ENCODE measurements at regions not wholly inside any gene's neighbourhood (a gene's known extent, or its start where the extent isn't known, plus 50 kb on each side); places are given as distances from the start of the nearest gene placed in this dataset.

DNA sequence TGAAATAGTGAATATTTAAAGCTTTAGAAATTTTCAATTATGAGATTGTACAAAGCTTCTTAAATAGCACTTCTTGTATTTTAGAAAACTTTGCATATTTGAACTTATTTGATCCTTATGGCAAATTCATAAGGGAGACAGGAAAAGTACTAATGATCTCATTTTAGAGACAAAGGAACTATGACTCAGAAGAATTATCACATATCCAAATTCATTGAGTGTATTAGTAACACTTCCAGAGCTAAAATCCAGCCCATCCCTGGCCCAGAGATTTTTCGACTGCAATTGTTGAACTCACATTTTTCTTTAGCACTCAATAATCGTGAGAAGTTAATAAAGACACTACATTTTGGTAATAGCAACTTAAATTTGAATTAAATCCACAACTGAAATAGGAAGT is 704.3 kb downstream of the EPM2A start:
- H3K27ac ChIP-seq: no peak overlapping the region
- H3K27me3 ChIP-seq: no peaks in the 10 kb centered on the region
- H3K4me1 ChIP-seq: peaks cover 0 to 7% (median 0%) of the 10 kb centered on the region in 3 donors
- 55 to 73% methylated on average over 2 of the region's 2 CpGs for WGBS, 2 donors (ENCODE audit: low coverage in 1 of 2)
- no peak overlapping the region for H3K4me3 ChIP-seq
- H3K9me3 ChIP-seq: no peaks in the 10 kb centered on the region
- TF ChIP-seq, protein P1, sequence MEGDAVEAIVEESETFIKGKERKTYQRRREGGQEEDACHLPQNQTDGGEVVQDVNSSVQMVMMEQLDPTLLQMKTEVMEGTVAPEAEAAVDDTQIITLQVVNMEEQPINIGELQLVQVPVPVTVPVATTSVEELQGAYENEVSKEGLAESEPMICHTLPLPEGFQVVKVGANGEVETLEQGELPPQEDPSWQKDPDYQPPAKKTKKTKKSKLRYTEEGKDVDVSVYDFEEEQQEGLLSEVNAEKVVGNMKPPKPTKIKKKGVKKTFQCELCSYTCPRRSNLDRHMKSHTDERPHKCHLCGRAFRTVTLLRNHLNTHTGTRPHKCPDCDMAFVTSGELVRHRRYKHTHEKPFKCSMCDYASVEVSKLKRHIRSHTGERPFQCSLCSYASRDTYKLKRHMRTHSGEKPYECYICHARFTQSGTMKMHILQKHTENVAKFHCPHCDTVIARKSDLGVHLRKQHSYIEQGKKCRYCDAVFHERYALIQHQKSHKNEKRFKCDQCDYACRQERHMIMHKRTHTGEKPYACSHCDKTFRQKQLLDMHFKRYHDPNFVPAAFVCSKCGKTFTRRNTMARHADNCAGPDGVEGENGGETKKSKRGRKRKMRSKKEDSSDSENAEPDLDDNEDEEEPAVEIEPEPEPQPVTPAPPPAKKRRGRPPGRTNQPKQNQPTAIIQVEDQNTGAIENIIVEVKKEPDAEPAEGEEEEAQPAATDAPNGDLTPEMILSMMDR (IDR thresholded peaks at IDR 0.05): no peak
- no peak for TF ChIP-seq POLR2A (IDR thresholded peaks at IDR 0.05)
- TF ChIP-seq EP300 (IDR thresholded peaks at IDR 0.05): no peak
- no peak for TF ChIP-seq POLR2AphosphoS5 (IDR thresholded peaks at IDR 0.05)
- no peaks in the 10 kb centered on the region for H3K36me3 ChIP-seq
- no peak for ATAC-seq

- 65 to 100% methylated on average over 2 to 4 of the region's 4 CpGs for WGBS, 2 donors (ENCODE audit: low coverage in 1 of 2)
- H3K27me3 ChIP-seq: no peaks in the 10 kb centered on the region
- H3K4me1 ChIP-seq: peaks cover 0 to 7% (median 0%) of the 10 kb centered on the region in 3 donors
- no peak overlapping the region for H3K27ac ChIP-seq
- no peak overlapping the region for H3K4me3 ChIP-seq
- no peak for ATAC-seq
- TF ChIP-seq POLR2AphosphoS5 (IDR thresholded peaks at IDR 0.05) (no peak), POLR2A (IDR thresholded peaks at IDR 0.05) (no peak), EP300 (IDR thresholded peaks at IDR 0.05) (no peak)
- TF ChIP-seq, protein P1 (IDR thresholded peaks at IDR 0.05): no peak
- H3K36me3 ChIP-seq: no peaks in the 10 kb centered on the region
- no peaks in the 10 kb centered on the region for H3K9me3 ChIP-seq
These were observed 703.4 kb downstream of the EPM2A start for GRCh38 chr6:145031962-145032361.

- WGBS, 2 donors (ENCODE audit: low coverage in 1 of 2): 82% methylated on average over 2 of the region's 2 CpGs
- ATAC-seq: no peak
- Histone ChIP-seq H3K27me3 (no peaks in the 10 kb centered on the region), H3K36me3 (no peaks in the 10 kb centered on the region), H3K9me3 (no peaks in the 10 kb centered on the region), H3K4me1 (peaks cover 0 to 7% (median 0%) of the 10 kb centered on the region in 3 donors), H3K4me3 (no peak overlapping the region), H3K27ac (no peak overlapping the region)
- no peak for TF ChIP-seq POLR2A (IDR thresholded peaks at IDR 0.05)
- TF ChIP-seq POLR2AphosphoS5 (IDR thresholded peaks at IDR 0.05): no peak
- TF ChIP-seq, protein P1 (IDR thresholded peaks at IDR 0.05): no peak
- no peak for TF ChIP-seq EP300 (IDR thresholded peaks at IDR 0.05)
These were observed 702.7 kb downstream of the EPM2A start for GRCh38 chr6:145032562-145033145.

- Histone ChIP-seq H3K27ac (no peak overlapping the region), H3K36me3 (no peaks in the 10 kb centered on the region), H3K4me3 (no peak overlapping the region), H3K4me1 (peaks cover 0 to 7% (median 0%) of the 10 kb centered on the region in 3 donors), H3K9me3 (no peaks in the 10 kb centered on the region), H3K27me3 (no peaks in the 10 kb centered on the region)
- no peak for ATAC-seq
- no peak for TF ChIP-seq EP300 (IDR thresholded peaks at IDR 0.05)
- TF ChIP-seq POLR2A (IDR thresholded peaks at IDR 0.05): no peak
- TF ChIP-seq, protein P1 (IDR thresholded peaks at IDR 0.05): no peak
- no peak for TF ChIP-seq POLR2AphosphoS5 (IDR thresholded peaks at IDR 0.05)
These were observed 700.7 kb downstream of the EPM2A start for GRCh38 chr6:145034664-145035063.

- no peaks in the 10 kb centered on the region for H3K27me3 ChIP-seq
- ATAC-seq: no peak
- H3K9me3 ChIP-seq: no peaks in the 10 kb centered on the region
- no peak for TF ChIP-seq EP300 (IDR thresholded peaks at IDR 0.05)
- TF ChIP-seq, protein P1 (IDR thresholded peaks at IDR 0.05): no peak
- no peak for TF ChIP-seq POLR2A (IDR thresholded peaks at IDR 0.05)
- TF ChIP-seq POLR2AphosphoS5 (IDR thresholded peaks at IDR 0.05): no peak
- H3K27ac ChIP-seq: no peak overlapping the region
- WGBS, 2 donors (ENCODE audit: low coverage in 1 of 2): 68 to 71% methylated on average over 2 to 5 of the region's 5 CpGs
- no peak overlapping the region for H3K4me3 ChIP-seq
- H3K4me1 ChIP-seq: peaks cover 0 to 7% (median 0%) of the 10 kb centered on the region in 3 donors
- no peaks in the 10 kb centered on the region for H3K36me3 ChIP-seq
These were observed 699.1 kb downstream of the EPM2A start for GRCh38 chr6:145036236-145036635.

Measured in gastroesophageal sphincter (tissue), 4 donors.